GM21390 (cell line): ENCODE measurements at regions not wholly inside any gene's neighbourhood (a gene's known extent, or its start where the extent isn't known, plus 50 kb on each side); places are given as distances from the start of the nearest gene placed in this dataset.

Experiments used
- ATAC-seq: cut with Tn5 transposase; IDR thresholded peaks from one replicate; pipeline ENCODE4 v1.9.1; 2021; ENCODE audit not compliant: unreplicated experiment

- no peak for ATAC-seq
These were observed 201.8 kb upstream of the MIR17HG start for GRCh38 chr13:91145571-91146205.

DNA sequence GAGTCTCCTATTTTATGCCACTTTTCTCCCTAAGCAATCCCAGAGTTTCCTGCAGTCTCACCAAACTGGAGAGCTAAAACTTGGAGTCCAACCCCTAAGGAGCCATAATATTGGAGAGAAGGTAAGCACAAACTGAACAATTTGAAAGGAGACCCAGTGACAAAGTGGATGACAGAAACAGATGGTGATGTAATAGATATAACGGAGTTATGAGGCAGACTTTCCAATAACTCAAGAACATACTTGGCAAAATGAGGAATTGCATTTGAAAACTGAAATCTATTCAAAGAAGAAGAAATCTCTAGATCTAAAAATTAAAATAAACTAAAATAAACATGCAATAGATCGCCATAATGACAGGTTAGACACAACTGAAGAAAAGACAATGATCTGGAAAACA is 200.9 kb upstream of the MIR17HG start:
- ATAC-seq = no peak

DNA sequence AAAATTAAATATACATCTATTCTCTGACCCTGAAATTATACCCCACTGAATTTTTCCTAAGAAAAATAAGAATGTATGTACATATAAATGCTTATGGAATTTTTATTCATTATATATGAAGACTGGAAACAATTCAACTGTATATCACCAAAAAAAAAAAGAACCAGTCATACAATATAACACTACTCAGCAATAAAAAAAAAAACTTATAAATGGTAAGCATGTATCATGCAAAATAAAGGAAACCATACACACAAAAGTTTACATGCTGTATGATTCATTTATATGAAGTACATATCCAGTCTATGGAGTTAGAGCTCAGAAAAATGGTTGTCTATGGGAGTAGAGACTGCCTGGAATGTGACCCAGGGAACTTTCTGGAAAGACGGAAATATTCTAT is 199.4 kb upstream of the MIR17HG start:
- ATAC-seq = no peak

DNA sequence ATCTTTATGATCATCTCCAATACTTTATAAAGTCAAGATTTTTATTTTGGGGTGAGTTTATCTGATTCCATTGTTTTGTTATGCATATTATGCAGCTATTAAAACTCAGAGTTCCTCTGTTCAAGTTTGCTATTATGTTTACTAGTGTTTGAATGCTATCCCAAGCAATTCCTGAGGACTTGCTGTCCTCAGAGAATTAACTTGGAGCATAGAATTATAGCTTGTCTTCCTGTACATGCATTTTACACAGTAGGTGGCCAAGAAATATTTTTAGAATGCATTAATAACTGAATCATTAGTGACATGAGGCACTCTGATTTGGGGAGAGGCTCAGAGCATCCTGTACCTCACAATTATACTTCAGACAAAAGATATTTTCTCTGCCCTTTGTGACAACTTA is 195.6 kb upstream of the MIR17HG start:
- ATAC-seq = no peak

DNA sequence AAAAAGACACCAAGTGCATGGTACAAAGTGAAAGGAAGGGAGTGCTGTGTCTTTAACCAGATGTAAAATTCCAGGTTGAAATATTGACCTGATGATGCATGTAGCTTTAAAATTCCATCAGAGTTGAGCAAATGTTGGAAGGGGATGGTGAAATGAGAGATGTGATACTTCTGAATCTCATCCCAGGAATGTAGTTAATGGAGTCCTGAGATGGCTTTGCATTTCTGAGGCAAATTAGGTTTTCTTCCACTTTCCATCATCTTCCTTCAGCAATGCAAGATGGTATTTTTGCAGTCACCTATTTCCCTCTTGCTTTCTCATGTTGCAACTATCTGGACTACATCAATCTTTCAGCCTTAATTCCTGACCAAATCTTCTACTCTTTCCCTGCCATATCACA is 194.1 kb upstream of the MIR17HG start:
- ATAC-seq = no peak

DNA sequence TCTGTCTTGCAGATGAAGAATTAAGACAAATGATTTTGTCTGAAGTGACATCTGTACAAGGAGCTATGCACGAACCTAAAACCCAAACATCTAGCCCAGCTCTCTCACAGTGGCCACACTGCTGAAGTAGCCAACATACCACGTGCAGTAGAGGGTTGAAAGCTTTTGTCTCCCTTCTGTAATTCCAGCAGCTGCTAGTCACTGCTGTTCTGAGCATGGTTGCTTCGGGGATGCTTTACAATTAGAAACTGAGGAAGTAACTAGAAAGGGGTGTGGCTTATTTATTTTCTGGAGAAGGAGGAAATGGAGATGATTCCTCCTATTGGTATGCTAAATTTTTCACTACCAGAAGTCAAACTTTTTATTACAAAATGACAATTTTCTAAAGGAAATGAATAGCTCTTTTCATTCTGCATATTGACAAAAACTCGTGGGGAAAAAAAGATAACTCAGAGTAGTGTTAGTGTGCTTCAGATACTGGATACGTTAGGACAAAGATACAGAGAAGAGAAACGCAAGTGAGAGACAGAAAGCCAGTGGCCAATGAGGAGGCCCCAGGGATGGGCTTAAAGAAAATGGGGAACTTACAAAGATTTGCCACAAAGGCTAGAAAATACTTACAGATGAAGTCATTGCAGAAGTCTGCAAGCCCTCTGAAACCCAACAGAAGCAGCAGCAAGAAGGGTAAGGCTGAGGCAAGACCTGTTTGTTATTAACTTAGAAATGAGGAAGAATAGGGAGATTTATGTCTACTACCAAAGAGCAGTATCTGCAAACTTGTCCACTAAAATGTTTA is 192.7 kb upstream of the MIR17HG start:
- no peak for ATAC-seq

- no peak for ATAC-seq
These were observed 191.9 kb upstream of the MIR17HG start for GRCh38 chr13:91155512-91156114.

DNA sequence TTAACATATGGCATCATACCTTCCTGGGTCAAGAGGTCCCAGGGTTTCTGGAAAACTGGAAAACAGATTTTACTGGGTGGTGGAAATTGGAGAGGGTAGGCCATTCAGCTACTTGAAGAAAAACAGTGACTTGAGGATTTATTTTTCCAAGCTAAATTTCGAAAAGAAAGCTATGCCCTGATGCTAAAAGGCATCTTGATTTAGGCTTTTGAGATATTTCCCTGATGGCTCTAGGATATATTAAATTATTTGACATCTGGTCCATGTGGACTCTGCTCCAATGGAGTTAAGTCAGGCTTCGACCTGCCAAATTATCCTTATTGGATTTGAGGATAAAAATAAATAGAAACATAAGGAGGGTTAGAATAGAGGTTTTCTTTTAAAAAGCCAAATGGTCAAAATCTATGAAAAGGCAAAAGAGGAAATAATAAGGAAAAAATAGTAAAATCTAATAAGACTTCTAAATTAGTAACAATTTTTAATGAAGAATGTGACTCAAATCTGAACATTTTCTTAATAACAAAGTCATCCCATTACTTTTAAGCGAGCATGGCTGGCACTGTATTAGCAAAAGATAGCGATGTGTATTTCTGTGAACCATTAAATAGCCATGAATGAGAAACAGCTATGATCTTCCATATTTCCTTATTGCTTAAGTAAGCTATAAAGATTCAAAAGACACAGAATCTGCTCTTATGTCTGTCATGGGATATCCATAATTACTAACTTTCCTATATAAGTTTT is 190.0 kb upstream of the MIR17HG start:
- ATAC-seq = no peak

DNA sequence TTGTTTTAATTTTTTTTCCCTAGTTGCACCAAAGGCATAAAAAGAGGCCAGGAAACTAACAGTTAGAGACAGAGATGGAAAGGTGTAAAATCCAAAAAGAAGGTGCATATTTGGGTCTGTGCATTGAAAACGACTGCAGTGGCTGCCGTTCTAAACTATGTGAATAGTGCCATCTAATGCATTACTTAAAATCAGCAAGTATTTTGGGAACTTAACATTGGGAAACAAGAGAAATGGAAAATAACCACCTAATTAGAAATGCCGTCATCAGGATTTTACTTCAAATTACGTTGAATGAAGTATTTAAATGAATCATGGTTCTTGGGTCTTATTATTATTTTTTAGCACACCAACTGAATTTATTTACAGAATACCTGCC is 189.5 kb upstream of the MIR17HG start:
- ATAC-seq = no peak

DNA sequence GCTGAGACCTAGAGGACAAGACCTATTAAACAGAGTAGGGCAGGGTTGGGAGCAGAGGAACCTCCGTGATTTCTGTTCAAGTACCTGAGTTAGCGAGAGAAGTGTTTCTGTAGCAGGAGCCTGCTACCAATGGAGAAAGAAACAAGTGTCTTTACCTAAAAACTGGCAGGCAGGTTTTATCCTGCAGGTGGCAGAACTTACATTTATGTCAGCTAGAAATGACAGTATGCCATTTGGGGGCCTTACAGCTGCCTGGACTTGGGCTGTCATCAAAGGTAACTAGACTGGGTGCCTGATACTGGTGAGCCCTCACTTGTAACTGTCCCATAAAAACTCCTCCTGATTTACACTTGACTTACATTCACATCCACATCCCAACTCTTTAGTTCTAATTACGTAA is 185.3 kb upstream of the MIR17HG start:
- ATAC-seq = no peak

GRCh38 chr13:91162589-91162988 is 184.9 kb upstream of the MIR17HG start:
- no peak for ATAC-seq

DNA sequence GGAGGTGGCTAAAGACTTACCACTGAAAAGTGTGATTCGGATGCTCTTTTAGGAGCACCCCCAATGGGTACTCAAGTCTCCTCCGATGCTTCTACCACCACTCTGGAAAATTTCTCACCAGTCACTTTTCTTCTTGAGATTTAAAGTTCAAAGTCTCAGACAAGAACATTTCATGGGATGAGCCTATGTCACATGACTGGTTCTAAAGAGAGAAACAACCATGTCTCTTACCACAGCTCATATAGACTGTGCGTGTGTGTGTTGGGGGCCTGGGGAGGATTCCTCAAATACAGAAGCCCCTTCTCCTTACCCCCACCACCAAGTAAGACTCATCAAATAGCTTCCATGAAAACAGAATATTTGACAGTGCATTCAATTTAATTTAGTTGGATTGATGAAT is 181.7 kb upstream of the MIR17HG start:
- no peak for ATAC-seq

DNA sequence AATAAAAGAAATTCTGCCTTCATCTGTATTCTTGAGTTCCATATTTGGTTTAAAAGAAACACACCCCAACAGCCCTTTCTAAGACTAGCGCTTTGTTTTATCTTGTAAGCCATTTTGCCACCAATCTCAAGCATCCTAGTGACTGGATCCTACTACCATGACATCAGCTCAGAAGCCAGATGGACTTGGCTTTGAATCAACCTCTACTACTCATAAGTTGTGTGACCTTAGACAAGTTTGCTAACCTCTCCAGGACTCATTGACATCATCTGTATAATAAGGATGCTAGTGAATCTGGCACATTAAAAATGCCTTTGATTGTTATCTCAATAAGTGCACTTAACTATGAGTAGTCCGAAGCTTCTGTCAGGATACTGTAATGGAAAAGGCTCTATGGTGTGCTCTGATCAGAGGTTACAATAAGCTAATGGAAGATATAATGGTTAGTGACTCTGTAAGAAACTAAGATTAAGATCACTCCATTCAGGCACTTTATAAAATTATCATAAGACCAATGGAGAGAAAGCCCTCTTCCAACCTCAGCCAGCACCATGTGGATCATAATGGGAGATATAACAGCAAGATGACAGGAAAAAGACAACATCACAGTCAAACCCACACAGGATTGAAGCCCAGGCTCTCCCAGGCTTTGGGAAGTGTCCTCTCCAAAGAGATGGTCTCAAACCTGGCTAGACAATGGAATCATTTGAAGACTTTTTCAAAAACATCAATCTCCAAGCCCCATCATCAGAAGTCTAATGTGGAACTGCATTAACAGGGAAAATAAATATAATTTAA is 180.6 kb upstream of the MIR17HG start:
- no peak for ATAC-seq

DNA sequence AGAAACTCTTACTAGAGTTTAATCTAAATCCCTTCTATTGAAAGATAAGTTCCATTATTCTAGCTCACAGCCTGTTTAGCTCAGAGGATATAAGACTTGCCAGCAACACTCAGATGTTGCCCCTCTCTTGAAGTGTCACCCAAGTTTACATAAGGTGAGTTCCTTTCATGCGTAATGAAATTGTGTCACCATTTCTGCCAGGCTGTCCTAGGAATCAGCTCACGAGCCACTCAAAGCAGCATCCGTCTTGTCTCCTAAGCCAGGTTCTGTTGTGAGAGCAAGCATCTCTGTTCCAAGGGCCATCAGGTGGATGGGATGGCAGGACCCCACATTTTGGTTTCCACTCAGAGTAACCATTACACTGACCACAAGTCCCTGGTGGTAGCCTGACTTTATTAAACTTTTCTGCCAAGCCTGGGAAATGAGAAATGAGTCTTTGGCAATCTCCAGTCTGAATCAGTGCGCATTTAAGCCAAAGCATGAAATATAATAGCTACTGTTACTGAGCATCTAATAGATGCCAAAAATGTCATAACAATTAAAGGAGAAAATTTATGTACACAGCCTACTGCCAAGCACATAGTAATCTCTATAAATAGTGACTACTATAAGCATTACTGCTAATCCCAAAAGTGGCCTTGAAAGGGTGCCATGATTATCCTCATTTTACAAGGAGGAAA is 179.6 kb upstream of the MIR17HG start:
- no peak for ATAC-seq

DNA sequence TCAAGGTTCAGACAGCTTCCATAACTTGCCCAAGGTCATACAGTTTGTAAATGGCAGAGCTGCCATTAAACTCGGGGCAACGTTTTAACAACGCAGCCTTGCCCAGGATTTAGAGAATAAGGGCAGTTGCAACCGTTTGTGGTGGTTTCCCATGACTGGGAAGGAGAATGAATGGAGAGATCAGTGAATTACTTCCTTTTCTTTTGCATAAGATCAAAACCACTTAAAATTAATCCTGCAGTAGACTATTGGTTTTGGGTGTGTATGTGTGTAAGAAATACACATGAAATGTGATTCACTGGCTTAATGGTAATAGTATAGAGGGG is 179.1 kb upstream of the MIR17HG start:
- ATAC-seq = no peak

DNA sequence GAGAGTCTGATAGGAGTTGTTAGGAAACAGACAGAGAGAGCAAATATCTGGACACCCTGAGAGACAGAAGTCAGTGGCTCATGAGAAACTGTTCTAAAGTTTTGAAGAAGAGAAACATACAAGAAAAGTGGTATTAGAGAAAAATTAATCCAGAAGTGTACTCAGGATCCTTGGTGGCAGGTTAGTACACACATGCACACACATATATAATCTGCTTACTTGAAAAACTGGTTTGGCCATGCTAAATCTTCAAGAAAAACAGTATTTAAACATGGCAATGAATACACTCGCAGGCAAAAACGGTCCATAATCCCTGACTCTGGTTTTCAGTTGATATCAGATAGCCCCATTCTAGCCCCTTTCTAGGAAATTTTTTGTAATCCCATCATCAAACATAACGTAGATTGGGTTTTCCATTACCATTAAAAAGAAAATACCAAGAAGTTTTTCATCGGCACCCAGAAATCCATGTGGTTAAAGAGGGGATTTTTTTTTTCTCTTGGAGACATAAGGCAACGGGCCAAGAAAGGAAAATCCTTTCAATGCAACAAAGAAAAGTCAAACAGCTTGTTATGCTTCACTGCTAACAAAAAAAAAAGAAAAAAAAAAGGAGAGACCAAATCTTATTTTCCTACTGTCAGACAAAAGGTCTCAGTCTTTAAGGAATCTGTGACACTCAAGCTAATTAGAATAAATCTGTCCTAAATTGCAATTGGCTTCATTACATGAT is 178.0 kb upstream of the MIR17HG start:
- no peak for ATAC-seq

- ATAC-seq = no peak
These were observed 175.3 kb upstream of the MIR17HG start for GRCh38 chr13:91172160-91172559.

GRCh38 chr13:91174886-91175501 is 172.5 kb upstream of the MIR17HG start:
- no peak for ATAC-seq

DNA sequence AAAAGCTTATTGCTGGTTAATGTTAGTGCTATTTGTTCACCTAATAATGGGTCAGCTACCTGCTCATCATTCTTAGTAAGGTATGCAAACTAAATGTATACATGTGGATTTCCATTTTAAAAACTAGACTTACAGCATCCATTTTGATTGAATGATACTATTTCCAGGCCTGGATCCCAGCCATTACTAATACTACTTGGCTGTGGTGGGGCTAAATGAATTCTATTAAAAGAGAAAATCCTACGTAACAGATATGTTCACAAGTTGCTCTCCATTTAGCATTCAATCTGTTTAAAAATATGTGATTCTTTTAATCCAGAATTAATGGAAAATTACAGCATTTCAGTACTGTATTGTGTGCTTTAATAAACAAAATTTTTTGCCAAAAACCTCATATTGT is 169.4 kb upstream of the MIR17HG start:
- ATAC-seq = no peak
